IMR-90 (cell line): ENCODE measurements at regions not wholly inside any gene's neighbourhood (a gene's known extent, or its start where the extent isn't known, plus 50 kb on each side); places are given as distances from the start of the nearest gene placed in this dataset.

Experiments
- ATAC-seq: fragments of 200-7000 bp; cut with Tn5 transposase; 2 replicates; pipeline ENCODE4 v1.9.1; 2020; ENCODE audit warnings: low read depth, mild to moderate bottlenecking, moderate library complexity
- BruUV-seq: library from RNA; stranded (reverse); fragments of 400-500 nt; replicated peaks from 2 replicates; lab custom pipeline; 2021; lab: Mats Ljungman, UMichigan
- CTCF ChIA-PET: fragments of 300-600 bp; formaldehyde crosslinking; extraction: SDS; loops from one replicate; lab custom pipeline; 2021; ENCODE audit warnings: antibody characterized with exemption; lab: Yijun Ruan, JAX
- POLR2A ChIA-PET: fragments of 300-600 bp; sonication (Branson Sonifier 250); formaldehyde crosslinking; loops from one replicate; lab custom pipeline; 2022; ENCODE audit warnings: antibody characterized with exemption; ENCODE audit not compliant: unreplicated experiment; lab: Charles Lee
- DNase-seq: peaks from one replicate; pipeline ENCODE4 v3.0.0; 2013
- H2AFZ ChIP-seq: replicated peaks from 2 replicates; pipeline ENCODE3; 2013; ENCODE audit warnings: low read length, mild to moderate bottlenecking; ENCODE audit not compliant: poor library complexity
- H2AK5ac ChIP-seq: 2 replicates; pipeline ENCODE4 v1.6.1; 2013; ENCODE audit warnings: low read depth, low read length, inconsistent platforms
- H2AK9ac ChIP-seq: replicated peaks from 2 replicates; pipeline ENCODE3; 2013; ENCODE audit warnings: mild to moderate bottlenecking, low read depth, low read length, moderate library complexity; ENCODE audit not compliant: poor library complexity
- H2BK120ac ChIP-seq: 2 replicates; pipeline ENCODE4 v1.6.1; 2013; ENCODE audit warnings: low read depth, low read length, inconsistent platforms
- H2BK15ac ChIP-seq: 3 replicates; pipeline ENCODE4 v1.6.1; 2013; ENCODE audit warnings: low read depth, low read length, inconsistent platforms
- H2BK20ac ChIP-seq: 2 replicates; pipeline ENCODE4 v1.6.1; 2013; ENCODE audit warnings: low read depth, mild to moderate bottlenecking, inconsistent platforms, low read length, moderate library complexity
- H2BK5ac ChIP-seq: 2 replicates; pipeline ENCODE4 v1.6.1; 2013; ENCODE audit warnings: mild to moderate bottlenecking, low read depth, low read length, inconsistent platforms; ENCODE audit not compliant: poor library complexity, severe bottlenecking
- H3K14ac ChIP-seq: replicated peaks from 2 replicates; pipeline ENCODE4 v1.6.1; 2013; ENCODE audit warnings: low read depth, low read length, inconsistent platforms
- H3K18ac ChIP-seq: 2 replicates; pipeline ENCODE4 v1.6.1; 2013; ENCODE audit warnings: low read depth, low read length, control low read depth
- H3K23ac ChIP-seq: 2 replicates; pipeline ENCODE4 v1.6.1; 2013; ENCODE audit warnings: low read depth, low read length, inconsistent platforms
- H3K27ac ChIP-seq: 2 replicates; pipeline ENCODE4 v1.5.1; 2013; ENCODE audit warnings: mild to moderate bottlenecking, control low read depth, low read length; ENCODE audit not compliant: insufficient read depth
- H3K27me3 ChIP-seq: 2 replicates; pipeline ENCODE4 v1.6.1; 2013; ENCODE audit warnings: low read length; ENCODE audit not compliant: control insufficient read depth, insufficient read depth
- H3K36me3 ChIP-seq: 2 replicates; pipeline ENCODE4 v1.6.1; 2013; ENCODE audit warnings: low read length, mixed read lengths; ENCODE audit not compliant: control insufficient read depth, insufficient read depth
- H3K4ac ChIP-seq: 2 replicates; pipeline ENCODE4 v1.6.1; 2013; ENCODE audit warnings: low read depth, low read length, inconsistent platforms
- H3K4me1 ChIP-seq: 2 replicates; pipeline ENCODE4 v1.6.1; 2013; ENCODE audit warnings: low read length, mixed read lengths; ENCODE audit not compliant: control insufficient read depth, insufficient read depth
- H3K4me2 ChIP-seq: 2 replicates; pipeline ENCODE4 v1.6.1; 2013; ENCODE audit warnings: low read depth, mild to moderate bottlenecking, control low read depth, low read length, moderate library complexity
- H3K4me3 ChIP-seq: 2 replicates; pipeline ENCODE4 v1.5.1; 2013; ENCODE audit warnings: low read depth, mild to moderate bottlenecking, control low read depth, low read length, moderate library complexity; ENCODE audit not compliant: insufficient read depth
- H3K56ac ChIP-seq: 2 replicates; pipeline ENCODE4 v1.6.1; 2013; ENCODE audit warnings: low read length, inconsistent platforms; ENCODE audit not compliant: insufficient read depth; ENCODE audit errors: extremely low read depth
- H3K79me1 ChIP-seq, 2 experiments: 2 replicates each; pipeline ENCODE4 v1.6.1; 2013; ENCODE audit warnings: low read length in 2 of 2, inconsistent platforms in 1 of 2, low read depth in 1 of 2
- H3K9ac ChIP-seq: 2 replicates; pipeline ENCODE4 v1.6.1; 2013; ENCODE audit warnings: low read depth, low read length, control low read depth
- H3K9me1 ChIP-seq: 2 replicates; pipeline ENCODE4 v1.6.1; 2013; ENCODE audit warnings: low read length, inconsistent platforms; ENCODE audit not compliant: insufficient read depth
- H3K9me3 ChIP-seq: 2 replicates; pipeline ENCODE4 v1.6.1; 2013; ENCODE audit warnings: low read length; ENCODE audit not compliant: control insufficient read depth, insufficient read depth
- H4K20me1 ChIP-seq: 2 replicates; pipeline ENCODE4 v1.6.1; 2013; ENCODE audit warnings: low read length, inconsistent platforms; ENCODE audit not compliant: insufficient read depth
- H4K5ac ChIP-seq: 2 replicates; pipeline ENCODE4 v1.6.1; 2013; ENCODE audit warnings: mild to moderate bottlenecking, low read depth, low read length, control low read depth
- H4K8ac ChIP-seq, 2 experiments: 2 replicates each; pipeline ENCODE4 v1.6.1; 2013; ENCODE audit warnings: low read depth in 2 of 2, low read length in 2 of 2, control low read depth in 1 of 2, inconsistent platforms in 1 of 2
- H4K91ac ChIP-seq: 2 replicates; pipeline ENCODE4 v1.6.1; 2013; ENCODE audit warnings: low read depth, low read length, inconsistent platforms; ENCODE audit not compliant: insufficient read depth
- MXI1 ChIP-seq: IDR thresholded peaks from 2 replicates; pipeline ENCODE4 v1.6.1; 2012; ENCODE audit warnings: low read depth, mild to moderate bottlenecking, low read length, moderate library complexity, borderline replicate concordance
- NFE2L2 ChIP-seq: fragments of 150-350 bp; IDR thresholded peaks from 2 replicates; pipeline ENCODE4 v1.6.1; 2016; ENCODE audit warnings: low read depth, mild to moderate bottlenecking, low read length
- POLR2A ChIP-seq: IDR thresholded peaks from 2 replicates; pipeline ENCODE4 v1.6.1; 2012; ENCODE audit warnings: mild to moderate bottlenecking, low read depth, low read length
- RAD21 ChIP-seq: IDR thresholded peaks from 2 replicates; pipeline ENCODE4 v1.6.1; 2012; ENCODE audit warnings: low read length, improper control_type of control experiment
- WGBS, 2 experiments: methylation state at CpG; one replicate each; pipeline versions ENCODE4 v1.1.5 to v1.1.7; 2013; ENCODE audit warnings: missing lambda C conversion rate in 2 of 2; ENCODE audit not compliant: insufficient read length in 1 of 2; ENCODE audit errors: extremely low coverage in 2 of 2; 5-methylcytosine and 5-hydroxymethylcytosine counted together
- dilution Hi-C: fragments of 300-500 bp; cut with HindIII; formaldehyde crosslinking; loops from one replicate; pipeline ENCODE4 v1.14.3; 2018; ENCODE audit warnings: low sequenced_read_pairs; ENCODE audit not compliant: unreplicated experiment
- in situ Hi-C: fragments of 300-500 bp; cut with MboI; formaldehyde crosslinking; loops from 3 replicates; pipeline ENCODE4 v1.14.3; 2019; ENCODE audit warnings: low sequenced_read_pairs, inconsistent platforms, mixed read lengths
- intact Hi-C: fragments of 100-400 bp; cut with micrococcal nuclease; formaldehyde crosslinking; loops from 2 replicates; pipeline ENCODE4 v1.10.0; 2022
- TF ChIP-seq, protein P1 (sequence below): fragments of 150-350 bp; IDR thresholded peaks from 2 replicates; pipeline ENCODE4 v1.6.1; 2016; ENCODE audit warnings: low read depth, mild to moderate bottlenecking, low read length, moderate library complexity, borderline replicate concordance
- TF ChIP-seq, protein P2 (sequence below): conservative IDR thresholded peaks from 2 replicates; pipeline ENCODE4 v1.5.1; 2012; ENCODE audit warnings: mild to moderate bottlenecking, low read depth, low read length, improper control_type of control experiment

DNA sequence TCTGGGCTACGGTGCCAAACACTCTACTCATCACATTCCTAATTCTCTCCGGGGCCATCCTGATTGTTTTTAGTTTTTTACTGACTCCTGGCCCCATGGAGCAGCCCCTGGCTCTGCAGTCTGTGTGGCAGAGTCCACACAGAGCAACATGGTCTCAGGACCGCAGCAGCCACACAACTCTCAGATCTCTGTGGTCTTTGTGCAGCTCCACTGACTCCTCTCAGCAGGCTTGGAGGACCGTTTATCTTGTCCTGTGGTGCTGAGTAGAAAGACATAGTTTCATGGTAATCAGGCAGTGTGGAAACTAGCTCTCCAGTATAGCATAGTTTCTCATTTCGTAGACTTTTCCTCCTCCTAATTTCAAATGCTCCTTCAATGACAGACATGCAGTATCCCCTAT, 168.4 kb downstream of the EDN1 start:
- Histone ChIP-seq H3K79me1 (no peaks in the 10 kb centered on the region), H3K23ac (no peak overlapping the region), H3K18ac (no peak overlapping the region), H2AK5ac (no peak overlapping the region), H3K9me3 (peaks cover under 1% of the 10 kb centered on the region; the same call in 1 of the 2 replicates), H3K9me1 (no peaks in the 10 kb centered on the region), H3K27me3 (peaks cover 3% of the 10 kb centered on the region; the same call in 1 of the 2 replicates), H3K4me1 (no peaks in the 10 kb centered on the region), H4K91ac (no peak overlapping the region), H4K20me1 (no peaks in the 10 kb centered on the region), H2BK5ac (no peak overlapping the region), H3K36me3 (no peaks in the 10 kb centered on the region), H2BK20ac (no peak overlapping the region), H3K4me2 (no peak overlapping the region), H2BK120ac (no peak overlapping the region), H4K8ac (no peak overlapping the region), H4K5ac (no peak overlapping the region), H3K4ac (no peak overlapping the region), H2BK15ac (no peak overlapping the region), H3K9ac (no peak overlapping the region), H2AK9ac (no peak overlapping the region), H3K27ac (no peak overlapping the region), H3K56ac (no peak overlapping the region), H3K14ac (no peak overlapping the region), H2AFZ (no peak overlapping the region), H3K4me3 (no peak overlapping the region)
- TF ChIP-seq MXI1 (no peak), RAD21 (no peak), POLR2A (no peak), NFE2L2 (no peak)
- TF ChIP-seq, protein P1, sequence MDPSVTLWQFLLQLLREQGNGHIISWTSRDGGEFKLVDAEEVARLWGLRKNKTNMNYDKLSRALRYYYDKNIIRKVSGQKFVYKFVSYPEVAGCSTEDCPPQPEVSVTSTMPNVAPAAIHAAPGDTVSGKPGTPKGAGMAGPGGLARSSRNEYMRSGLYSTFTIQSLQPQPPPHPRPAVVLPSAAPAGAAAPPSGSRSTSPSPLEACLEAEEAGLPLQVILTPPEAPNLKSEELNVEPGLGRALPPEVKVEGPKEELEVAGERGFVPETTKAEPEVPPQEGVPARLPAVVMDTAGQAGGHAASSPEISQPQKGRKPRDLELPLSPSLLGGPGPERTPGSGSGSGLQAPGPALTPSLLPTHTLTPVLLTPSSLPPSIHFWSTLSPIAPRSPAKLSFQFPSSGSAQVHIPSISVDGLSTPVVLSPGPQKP, result no peak
- TF ChIP-seq, protein P2, sequence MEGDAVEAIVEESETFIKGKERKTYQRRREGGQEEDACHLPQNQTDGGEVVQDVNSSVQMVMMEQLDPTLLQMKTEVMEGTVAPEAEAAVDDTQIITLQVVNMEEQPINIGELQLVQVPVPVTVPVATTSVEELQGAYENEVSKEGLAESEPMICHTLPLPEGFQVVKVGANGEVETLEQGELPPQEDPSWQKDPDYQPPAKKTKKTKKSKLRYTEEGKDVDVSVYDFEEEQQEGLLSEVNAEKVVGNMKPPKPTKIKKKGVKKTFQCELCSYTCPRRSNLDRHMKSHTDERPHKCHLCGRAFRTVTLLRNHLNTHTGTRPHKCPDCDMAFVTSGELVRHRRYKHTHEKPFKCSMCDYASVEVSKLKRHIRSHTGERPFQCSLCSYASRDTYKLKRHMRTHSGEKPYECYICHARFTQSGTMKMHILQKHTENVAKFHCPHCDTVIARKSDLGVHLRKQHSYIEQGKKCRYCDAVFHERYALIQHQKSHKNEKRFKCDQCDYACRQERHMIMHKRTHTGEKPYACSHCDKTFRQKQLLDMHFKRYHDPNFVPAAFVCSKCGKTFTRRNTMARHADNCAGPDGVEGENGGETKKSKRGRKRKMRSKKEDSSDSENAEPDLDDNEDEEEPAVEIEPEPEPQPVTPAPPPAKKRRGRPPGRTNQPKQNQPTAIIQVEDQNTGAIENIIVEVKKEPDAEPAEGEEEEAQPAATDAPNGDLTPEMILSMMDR, result no peak
- CTCF ChIA-PET, result no interaction called here
- POLR2A ChIA-PET, result no interaction called here
- ATAC-seq (no peak), DNase-seq (no peak)
- WGBS, 2 experiments, result 83% methylated on average over 1 of the region's 5 CpGs; no CpG with 5 or more reads in 1 of the 2 experiments
- no TSS peak for BruUV-seq
- dilution Hi-C loops (no loop called here), in situ Hi-C loops (no loop called here), intact Hi-C loops (no loop called here)
